K562 (cell line): ENCODE measurements at regions not wholly inside any gene's neighbourhood (a gene's known extent, or its start where the extent isn't known, plus 50 kb on each side); places are given as distances from the start of the nearest gene placed in this dataset.

Experiments
- CTCF ChIP-seq, 3 experiments: IDR thresholded peaks in 2 of 3; conservative IDR thresholded peaks in 1 of 3; 2 replicates each; pipeline ENCODE4 v1.5.1; 2011 to 2012; ENCODE audit warnings: low read length in 3 of 3, mild to moderate bottlenecking in 3 of 3, control low read depth in 2 of 3, improper control_type of control experiment in 1 of 3, inconsistent platforms in 1 of 3, low read depth in 1 of 3, mixed read lengths in 1 of 3, moderate library complexity in 1 of 3; ENCODE audit not compliant: insufficient read depth in 2 of 3
- HDAC8 ChIP-seq: fragments of 450-650 bp; IDR thresholded peaks from 2 replicates; pipeline ENCODE4 v1.6.1; 2016; ENCODE audit warnings: mild to moderate bottlenecking, missing genetic modification characterization, moderate library complexity, missing compliant biosample characterization
- MEF2D ChIP-seq: conservative IDR thresholded peaks from 2 replicates; pipeline ENCODE4 v1.6.1; 2016; ENCODE audit warnings: low read depth, missing genetic modification characterization, missing compliant biosample characterization
- ZMIZ1 ChIP-seq, 2 experiments: fragments of 150-350 bp in 1 of 2; IDR thresholded peaks; 2 replicates each; pipeline ENCODE4 v1.6.1; 2012 to 2016; ENCODE audit warnings: low read depth in 2 of 2, low read length in 2 of 2, mild to moderate bottlenecking in 1 of 2, moderate library complexity in 1 of 2

GRCh38 chr4:41423117-41423516 is 114.8 kb upstream of the LIMCH1 start:
- TF ChIP-seq CTCF (IDR thresholded peaks at IDR 0.05 in 2 of 3, conservative IDR thresholded peaks at IDR 0.05 in 1 of 3; ENCODE audit: insufficient read depth in 2 of 3, low read depth in 1 of 3, low read length in 3 of 3) (no peak), MEF2D (tag) (no peak), HDAC8 (no peak), ZMIZ1 (IDR thresholded peaks at IDR 0.05; ENCODE audit: low read depth in 2 of 2, low read length in 2 of 2) (no peak)
